ENCODE measurements at regions not wholly inside any gene's neighbourhood (a gene's known extent, or its start where the extent isn't known, plus 50 kb on each side); places are given as distances from the start of the nearest gene placed in this dataset.

DNA sequence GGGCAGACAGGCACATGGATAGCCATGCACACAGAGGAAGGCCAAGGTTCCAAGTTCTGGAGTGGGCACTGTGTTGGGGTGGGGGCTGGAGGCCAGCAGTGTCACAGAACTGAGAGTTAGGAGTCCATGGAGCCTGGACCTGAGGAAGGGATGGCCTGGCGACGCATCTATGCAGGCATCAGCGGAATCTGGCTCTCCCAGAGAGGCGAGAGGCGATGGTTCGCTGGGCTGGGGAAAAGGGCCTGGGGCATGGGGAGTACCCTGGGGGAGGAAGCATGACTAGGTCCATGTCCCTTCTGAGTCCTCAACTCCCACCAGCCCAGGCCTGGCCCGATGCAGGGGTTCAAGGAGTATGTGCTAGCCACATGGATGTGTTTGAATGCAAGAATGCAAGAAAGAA, 192.8 kb upstream of the LINGO1 start:
- TF ChIP-seq GATA3 (IDR thresholded peaks at IDR 0.05; ENCODE audit: low read depth, low read length): no peak

- TF ChIP-seq GATA2 (IDR thresholded peaks at IDR 0.05; ENCODE audit: low read depth, low read length): no peak
- TF ChIP-seq GATA3 (IDR thresholded peaks at IDR 0.05; ENCODE audit: low read depth, low read length): no peak
Observed at GRCh38 chr15:77825252-77825542, 192.5 kb upstream of the LINGO1 start.

GRCh38 chr15:77824361-77825251, 191.9 kb upstream of the LINGO1 start:
- no peak for TF ChIP-seq GATA3 (IDR thresholded peaks at IDR 0.05; ENCODE audit: low read depth, low read length)
- TF ChIP-seq GATA2 (IDR thresholded peaks at IDR 0.05; ENCODE audit: low read depth, low read length): no peak

GRCh38 chr15:77823736-77824135, 191.0 kb upstream of the LINGO1 start:
- TF ChIP-seq GATA3 (IDR thresholded peaks at IDR 0.05; ENCODE audit: low read depth, low read length): no peak
- TF ChIP-seq GATA2 (IDR thresholded peaks at IDR 0.05; ENCODE audit: low read depth, low read length): no peak

- TF ChIP-seq GATA3 (IDR thresholded peaks at IDR 0.05; ENCODE audit: low read depth, low read length) (no peak), GATA2 (IDR thresholded peaks at IDR 0.05; ENCODE audit: low read depth, low read length) (no peak)
Observed at GRCh38 chr15:77822631-77823230, 190.0 kb upstream of the LINGO1 start.

DNA sequence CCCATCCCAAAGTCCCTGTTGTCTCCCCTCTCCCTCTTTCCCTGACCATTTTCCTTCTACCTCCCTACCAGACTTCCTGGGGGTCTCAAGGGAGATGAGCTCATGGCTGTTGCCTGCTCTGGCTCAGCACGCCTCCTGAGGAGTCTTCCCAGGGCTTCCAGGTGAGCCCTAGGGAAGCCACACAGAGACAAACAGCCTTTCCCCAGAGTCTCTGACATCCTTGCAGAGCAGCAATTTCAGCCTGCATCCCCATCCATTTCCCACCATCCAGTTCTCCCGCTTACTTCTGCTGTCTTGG, 189.2 kb upstream of the LINGO1 start:
- TF ChIP-seq GATA2 (IDR thresholded peaks at IDR 0.05; ENCODE audit: low read depth, low read length) (no peak), GATA3 (IDR thresholded peaks at IDR 0.05; ENCODE audit: low read depth, low read length) (no peak)

GRCh38 chr15:77821188-77821958, 188.7 kb upstream of the LINGO1 start:
- TF ChIP-seq GATA2 (IDR thresholded peaks at IDR 0.05; ENCODE audit: low read depth, low read length): no peak
- TF ChIP-seq GATA3 (IDR thresholded peaks at IDR 0.05; ENCODE audit: low read depth, low read length): no peak

DNA sequence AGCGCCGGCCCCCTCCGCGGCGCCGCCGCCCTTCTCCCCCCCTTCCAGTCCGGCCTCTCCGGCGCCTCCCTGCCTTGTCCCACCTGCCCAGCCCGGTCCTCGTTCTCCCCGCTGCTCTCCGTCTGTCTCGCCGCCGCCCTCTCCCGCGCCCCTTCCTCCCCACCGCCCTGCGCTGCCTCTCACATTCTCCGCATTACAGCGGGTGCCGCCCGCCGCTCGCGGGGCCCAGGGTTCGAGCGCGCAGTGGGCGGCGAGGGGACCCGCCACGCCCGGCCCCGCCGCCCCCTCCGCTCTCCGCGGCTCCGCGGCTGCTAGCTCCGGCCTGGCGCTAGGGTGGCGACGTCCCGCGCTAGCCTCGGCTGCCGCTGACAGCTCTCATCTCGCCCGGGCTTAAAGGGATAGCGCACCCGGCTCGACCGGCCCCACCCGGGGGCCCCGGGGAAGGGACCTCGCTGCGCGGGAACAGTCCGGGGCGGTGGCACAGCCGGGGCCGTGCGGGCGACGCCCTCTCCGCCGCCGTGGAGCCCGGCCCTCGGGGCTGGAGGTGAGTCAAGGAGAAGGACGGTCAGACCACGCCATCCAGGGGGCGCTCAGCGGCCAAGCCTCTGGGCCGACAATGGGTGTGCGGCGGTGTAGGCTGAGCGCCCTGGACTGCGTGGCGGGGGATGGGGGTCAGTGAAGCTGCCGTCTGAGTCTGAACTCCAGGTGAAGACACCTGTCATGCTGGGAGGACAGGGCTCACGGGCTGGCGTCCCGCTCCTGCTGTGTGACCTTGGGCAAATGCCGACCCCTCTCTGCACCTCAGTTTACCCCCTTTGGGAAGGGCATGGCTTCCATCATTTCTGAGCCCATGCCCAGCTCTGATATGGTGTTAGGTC, 187.4 kb upstream of the LINGO1 start:
- TF ChIP-seq GATA2 (IDR thresholded peaks at IDR 0.05; ENCODE audit: low read depth, low read length): no peak
- no peak for TF ChIP-seq GATA3 (IDR thresholded peaks at IDR 0.05; ENCODE audit: low read depth, low read length)

DNA sequence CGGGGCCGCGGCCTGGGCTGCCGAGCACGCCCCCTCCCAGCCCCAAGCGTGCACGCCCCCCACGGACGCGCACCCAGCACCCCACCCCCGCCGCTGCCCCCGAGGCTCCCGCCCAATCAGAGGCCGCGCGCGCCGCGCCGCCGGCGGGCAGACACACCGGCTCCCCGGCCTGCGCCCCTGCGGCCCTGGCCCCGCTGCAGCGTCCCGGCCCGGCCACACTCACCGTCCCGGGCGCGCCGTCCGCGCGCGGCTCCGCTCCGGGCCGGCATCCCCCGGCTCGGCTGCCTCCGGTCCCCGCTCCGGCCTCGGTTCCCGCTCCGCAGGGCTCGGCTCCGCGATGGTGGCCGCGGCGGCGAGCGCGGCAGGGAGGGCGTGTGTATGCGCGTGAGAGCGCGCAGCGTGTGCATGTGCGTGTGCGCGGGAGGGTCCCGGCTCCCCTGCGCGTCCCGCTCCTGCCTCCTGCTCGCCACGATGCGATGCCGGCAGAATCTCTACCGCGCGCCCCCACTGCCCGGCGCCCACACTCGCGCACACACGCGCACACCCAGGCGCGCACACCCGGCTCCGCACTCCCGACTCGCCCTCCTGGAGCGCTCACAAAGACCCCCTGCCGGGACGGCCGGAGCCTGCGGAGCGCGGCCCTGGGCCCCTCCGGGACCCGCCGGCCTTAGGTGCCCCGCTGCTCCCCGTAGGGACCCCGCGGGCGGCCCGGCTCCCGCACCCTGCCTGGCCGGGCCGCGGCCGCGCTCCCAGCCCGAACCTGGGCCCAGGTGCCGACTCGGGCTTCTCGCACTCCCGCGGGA, 186.5 kb upstream of the LINGO1 start:
- TF ChIP-seq GATA2 (IDR thresholded peaks at IDR 0.05; ENCODE audit: low read depth, low read length) (no peak), GATA3 (IDR thresholded peaks at IDR 0.05; ENCODE audit: low read depth, low read length) (no peak)

GRCh38 chr15:77818484-77819047, 185.9 kb upstream of the LINGO1 start:
- TF ChIP-seq GATA2 (IDR thresholded peaks at IDR 0.05; ENCODE audit: low read depth, low read length) (no peak), GATA3 (IDR thresholded peaks at IDR 0.05; ENCODE audit: low read depth, low read length) (no peak)

GRCh38 chr15:77817434-77817833, 184.7 kb upstream of the LINGO1 start:
- TF ChIP-seq GATA3 (IDR thresholded peaks at IDR 0.05; ENCODE audit: low read depth, low read length) (no peak), GATA2 (IDR thresholded peaks at IDR 0.05; ENCODE audit: low read depth, low read length) (no peak)

- TF ChIP-seq GATA3 (IDR thresholded peaks at IDR 0.05; ENCODE audit: low read depth, low read length): no peak
- TF ChIP-seq GATA2 (IDR thresholded peaks at IDR 0.05; ENCODE audit: low read depth, low read length): no peak
Observed at GRCh38 chr15:77816983-77817382, 184.3 kb upstream of the LINGO1 start.

DNA sequence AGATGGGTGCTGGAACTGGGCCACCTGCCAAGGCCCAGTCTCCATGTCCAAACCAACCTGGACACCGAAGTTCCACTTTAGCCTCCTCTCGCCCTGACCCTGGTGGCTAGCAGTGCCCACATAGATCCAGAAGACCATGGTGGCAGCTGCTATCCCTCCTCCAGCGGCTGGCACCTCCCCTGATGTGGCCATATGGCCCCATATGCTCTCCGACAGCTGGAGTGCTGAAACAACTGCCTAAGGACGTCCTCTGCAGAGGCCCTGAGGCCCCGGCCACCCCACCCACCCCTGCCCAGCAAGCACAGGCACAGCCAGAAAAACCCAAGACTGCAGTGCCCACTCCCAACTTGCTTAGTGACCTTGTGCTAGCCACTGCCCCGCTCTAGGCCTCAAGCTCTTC, 182.3 kb upstream of the LINGO1 start:
- TF ChIP-seq GATA2 (IDR thresholded peaks at IDR 0.05; ENCODE audit: low read depth, low read length): no peak
- TF ChIP-seq GATA3 (IDR thresholded peaks at IDR 0.05; ENCODE audit: low read depth, low read length): no peak
